ENCODE measurements at regions not wholly inside any gene's neighbourhood (a gene's known extent, or its start where the extent isn't known, plus 50 kb on each side); places are given as distances from the start of the nearest gene placed in this dataset.

GRCh38 chr22:47780281-47780875, 1017.9 kb downstream of the TBC1D22A start:
- Histone ChIP-seq H3K27ac (ENCODE audit: insufficient read depth, low read length, poor library complexity, severe bottlenecking) (no peak overlapping the region), H3K9me3 (ENCODE audit: control insufficient read depth in 2 of 2, low read length in 2 of 2) (peaks cover 0 to 3% of the 10 kb centered on the region in 2 experiments), H3K27me3 (ENCODE audit: control insufficient read depth, insufficient read depth, low read length) (no peaks in the 10 kb centered on the region), H3K4me3 (ENCODE audit: low read depth, low read length) (no peak overlapping the region), H3K36me3 (ENCODE audit: control insufficient read depth, insufficient read depth, low read length) (no peaks in the 10 kb centered on the region), H3K4me1 (ENCODE audit: control insufficient read depth, insufficient read depth, low read length, poor library complexity, severe bottlenecking) (no peaks in the 10 kb centered on the region)
- DNase-seq (no peak), ATAC-seq (ENCODE audit: low read depth in 2 of 2) (no peak)
- Mint-ChIP-seq H3K9me3 (peaks cover 0 to 3% (median 0%) of the 10 kb centered on the region in 7 donors), H3K4me1 (no peaks in the 10 kb centered on the region), H3K36me3 (no peaks in the 10 kb centered on the region), H3K27ac (no peak overlapping the region), H3K4me3 (no peak overlapping the region), H3K27me3 (no peaks in the 10 kb centered on the region)

GRCh38 chr22:47779474-47779873, 1017.0 kb downstream of the TBC1D22A start:
- no peaks in the 10 kb centered on the region for H3K9me3 ChIP-seq (ENCODE audit: control insufficient read depth in 2 of 2, low read length in 2 of 2)
- no peak overlapping the region for H3K4me3 Mint-ChIP-seq
- no peaks in the 10 kb centered on the region for H3K4me1 ChIP-seq (ENCODE audit: control insufficient read depth, insufficient read depth, low read length, poor library complexity, severe bottlenecking)
- ATAC-seq (ENCODE audit: low read depth in 2 of 2) (no peak), DNase-seq (no peak)
- H3K27me3 ChIP-seq (ENCODE audit: control insufficient read depth, insufficient read depth, low read length) = no peaks in the 10 kb centered on the region
- no peaks in the 10 kb centered on the region for H3K36me3 Mint-ChIP-seq
- peaks cover 0 to 3% (median 0%) of the 10 kb centered on the region in 7 donors for H3K9me3 Mint-ChIP-seq
- no peak overlapping the region for H3K4me3 ChIP-seq (ENCODE audit: low read depth, low read length)
- no peak overlapping the region for H3K27ac Mint-ChIP-seq
- H3K4me1 Mint-ChIP-seq = no peaks in the 10 kb centered on the region
- no peaks in the 10 kb centered on the region for H3K36me3 ChIP-seq (ENCODE audit: control insufficient read depth, insufficient read depth, low read length)
- H3K27me3 Mint-ChIP-seq = no peaks in the 10 kb centered on the region
- H3K27ac ChIP-seq (ENCODE audit: insufficient read depth, low read length, poor library complexity, severe bottlenecking) = no peak overlapping the region

GRCh38 chr22:47778160-47778658, 1015.8 kb downstream of the TBC1D22A start:
- H3K4me1 Mint-ChIP-seq = no peaks in the 10 kb centered on the region
- Histone ChIP-seq H3K27ac (ENCODE audit: insufficient read depth, low read length, poor library complexity, severe bottlenecking) (no peak overlapping the region), H3K4me3 (ENCODE audit: low read depth, low read length) (no peak overlapping the region), H3K4me1 (ENCODE audit: control insufficient read depth, insufficient read depth, low read length, poor library complexity, severe bottlenecking) (no peaks in the 10 kb centered on the region), H3K27me3 (ENCODE audit: control insufficient read depth, insufficient read depth, low read length) (no peaks in the 10 kb centered on the region), H3K9me3 (ENCODE audit: control insufficient read depth in 2 of 2, low read length in 2 of 2) (no peaks in the 10 kb centered on the region), H3K36me3 (ENCODE audit: control insufficient read depth, insufficient read depth, low read length) (no peaks in the 10 kb centered on the region)
- H3K27me3 Mint-ChIP-seq = no peaks in the 10 kb centered on the region
- no peak overlapping the region for H3K4me3 Mint-ChIP-seq
- no peaks in the 10 kb centered on the region for H3K36me3 Mint-ChIP-seq
- peaks cover 0 to 3% (median 0%) of the 10 kb centered on the region in 7 donors for H3K9me3 Mint-ChIP-seq
- DNase-seq (no peak), ATAC-seq (ENCODE audit: low read depth in 2 of 2) (no peak)
- H3K27ac Mint-ChIP-seq = no peak overlapping the region

- H3K9me3 Mint-ChIP-seq = peaks cover 0 to 3% (median 0%) of the 10 kb centered on the region in 7 donors
- no peaks in the 10 kb centered on the region for H3K27me3 Mint-ChIP-seq
- no peak overlapping the region for H3K4me3 Mint-ChIP-seq
- H3K36me3 ChIP-seq (ENCODE audit: control insufficient read depth, insufficient read depth, low read length) = no peaks in the 10 kb centered on the region
- H3K36me3 Mint-ChIP-seq = no peaks in the 10 kb centered on the region
- no peak overlapping the region for H3K27ac ChIP-seq (ENCODE audit: insufficient read depth, low read length, poor library complexity, severe bottlenecking)
- H3K4me3 ChIP-seq (ENCODE audit: low read depth, low read length) = no peak overlapping the region
- H3K4me1 Mint-ChIP-seq = no peaks in the 10 kb centered on the region
- no peaks in the 10 kb centered on the region for H3K4me1 ChIP-seq (ENCODE audit: control insufficient read depth, insufficient read depth, low read length, poor library complexity, severe bottlenecking)
- H3K9me3 ChIP-seq (ENCODE audit: control insufficient read depth in 2 of 2, low read length in 2 of 2) = no peaks in the 10 kb centered on the region
- no peak overlapping the region for H3K27ac Mint-ChIP-seq
- no peak for DNase-seq
- H3K27me3 ChIP-seq (ENCODE audit: control insufficient read depth, insufficient read depth, low read length) = no peaks in the 10 kb centered on the region
- ATAC-seq (ENCODE audit: low read depth in 2 of 2) = no peak
Measured at GRCh38 chr22:47777426-47777825, 1015.0 kb downstream of the TBC1D22A start.

- Mint-ChIP-seq H3K4me3 (no peak overlapping the region), H3K36me3 (no peaks in the 10 kb centered on the region), H3K4me1 (no peaks in the 10 kb centered on the region)
Measured at GRCh38 chr22:47776329-47776728, 1013.9 kb downstream of the TBC1D22A start.

GRCh38 chr22:47775686-47776085, 1013.2 kb downstream of the TBC1D22A start:
- H3K9me3 Mint-ChIP-seq = peaks cover 0 to 3% (median 0%) of the 10 kb centered on the region in 7 donors
- no peak overlapping the region for H3K4me3 Mint-ChIP-seq
- Histone ChIP-seq H3K4me1 (ENCODE audit: control insufficient read depth, insufficient read depth, low read length, poor library complexity, severe bottlenecking) (no peaks in the 10 kb centered on the region), H3K27me3 (ENCODE audit: control insufficient read depth, insufficient read depth, low read length) (no peaks in the 10 kb centered on the region), H3K36me3 (ENCODE audit: control insufficient read depth, insufficient read depth, low read length) (no peaks in the 10 kb centered on the region), H3K27ac (ENCODE audit: insufficient read depth, low read length, poor library complexity, severe bottlenecking) (no peak overlapping the region), H3K4me3 (ENCODE audit: low read depth, low read length) (no peak overlapping the region), H3K9me3 (ENCODE audit: control insufficient read depth in 2 of 2, low read length in 2 of 2) (no peaks in the 10 kb centered on the region)
- no peaks in the 10 kb centered on the region for H3K27me3 Mint-ChIP-seq
- H3K4me1 Mint-ChIP-seq = no peaks in the 10 kb centered on the region
- H3K36me3 Mint-ChIP-seq = no peaks in the 10 kb centered on the region
- DNase-seq (no peak), ATAC-seq (ENCODE audit: low read depth in 2 of 2) (no peak)
- no peak overlapping the region for H3K27ac Mint-ChIP-seq

More at GRCh38 chr22:47776329-47776728, 1013.9 kb downstream of the TBC1D22A start:
- no peak for DNase-seq
- H3K27me3 ChIP-seq (ENCODE audit: control insufficient read depth, insufficient read depth, low read length) = no peaks in the 10 kb centered on the region
- no peaks in the 10 kb centered on the region for H3K4me1 ChIP-seq (ENCODE audit: control insufficient read depth, insufficient read depth, low read length, poor library complexity, severe bottlenecking)
- Mint-ChIP-seq H3K9me3 (peaks cover 0 to 2% (median 0%) of the 10 kb centered on the region in 7 donors), H3K27ac (no peak overlapping the region), H3K27me3 (no peaks in the 10 kb centered on the region)
- no peaks in the 10 kb centered on the region for H3K9me3 ChIP-seq (ENCODE audit: control insufficient read depth in 2 of 2, low read length in 2 of 2)
- H3K36me3 ChIP-seq (ENCODE audit: control insufficient read depth, insufficient read depth, low read length) = no peaks in the 10 kb centered on the region
- no peak overlapping the region for H3K4me3 ChIP-seq (ENCODE audit: low read depth, low read length)
- H3K27ac ChIP-seq (ENCODE audit: insufficient read depth, low read length, poor library complexity, severe bottlenecking) = no peak overlapping the region
- no peak for ATAC-seq (ENCODE audit: low read depth in 2 of 2)

- no peaks in the 10 kb centered on the region for H3K27me3 Mint-ChIP-seq
- no peaks in the 10 kb centered on the region for H3K36me3 Mint-ChIP-seq
- peaks cover 0 to 3% (median 0%) of the 10 kb centered on the region in 7 donors for H3K9me3 Mint-ChIP-seq
- no peak overlapping the region for H3K4me3 Mint-ChIP-seq
- Histone ChIP-seq H3K4me1 (ENCODE audit: control insufficient read depth, insufficient read depth, low read length, poor library complexity, severe bottlenecking) (no peaks in the 10 kb centered on the region), H3K9me3 (ENCODE audit: control insufficient read depth in 2 of 2, low read length in 2 of 2) (no peaks in the 10 kb centered on the region), H3K27ac (ENCODE audit: insufficient read depth, low read length, poor library complexity, severe bottlenecking) (no peak overlapping the region), H3K4me3 (ENCODE audit: low read depth, low read length) (no peak overlapping the region), H3K27me3 (ENCODE audit: control insufficient read depth, insufficient read depth, low read length) (no peaks in the 10 kb centered on the region), H3K36me3 (ENCODE audit: control insufficient read depth, insufficient read depth, low read length) (no peaks in the 10 kb centered on the region)
- no peak for ATAC-seq (ENCODE audit: low read depth in 2 of 2)
- H3K27ac Mint-ChIP-seq = no peak overlapping the region
- no peaks in the 10 kb centered on the region for H3K4me1 Mint-ChIP-seq
- no peak for DNase-seq
Measured at GRCh38 chr22:47775191-47775590, 1012.7 kb downstream of the TBC1D22A start.

- H3K36me3 Mint-ChIP-seq = no peaks in the 10 kb centered on the region
- Histone ChIP-seq H3K27me3 (ENCODE audit: control insufficient read depth, insufficient read depth, low read length) (no peaks in the 10 kb centered on the region), H3K4me1 (ENCODE audit: control insufficient read depth, insufficient read depth, low read length, poor library complexity, severe bottlenecking) (no peaks in the 10 kb centered on the region), H3K4me3 (ENCODE audit: low read depth, low read length) (no peak overlapping the region), H3K36me3 (ENCODE audit: control insufficient read depth, insufficient read depth, low read length) (no peaks in the 10 kb centered on the region), H3K27ac (ENCODE audit: insufficient read depth, low read length, poor library complexity, severe bottlenecking) (no peak overlapping the region), H3K9me3 (ENCODE audit: control insufficient read depth in 2 of 2, low read length in 2 of 2) (no peaks in the 10 kb centered on the region)
- no peak for DNase-seq
- no peak overlapping the region for H3K27ac Mint-ChIP-seq
- H3K27me3 Mint-ChIP-seq = no peaks in the 10 kb centered on the region
- H3K4me3 Mint-ChIP-seq = no peak overlapping the region
- no peaks in the 10 kb centered on the region for H3K4me1 Mint-ChIP-seq
- H3K9me3 Mint-ChIP-seq = peaks cover 0 to 3% (median 0%) of the 10 kb centered on the region in 7 donors
- no peak for ATAC-seq (ENCODE audit: low read depth in 2 of 2)
Measured at GRCh38 chr22:47773635-47774034, 1011.2 kb downstream of the TBC1D22A start.
